ENCODE measurements at regions not wholly inside any gene's neighbourhood (a gene's known extent, or its start where the extent isn't known, plus 50 kb on each side); places are given as distances from the start of the nearest gene placed in this dataset.

GRCh38 chr16:86690970-86691369, 112.6 kb downstream of the FOXL1 start:
- TF ChIP-seq EZH2 (IDR thresholded peaks at IDR 0.05; ENCODE audit: low read length, missing control alignments) = no peak
- TF ChIP-seq CTCF (conservative IDR thresholded peaks at IDR 0.05 in 1 of 2, IDR thresholded peaks at IDR 0.05 in 1 of 2; ENCODE audit: low read depth in 1 of 2, low read length in 2 of 2) = no peak
